HCT116 (cell line): ENCODE measurements at regions not wholly inside any gene's neighbourhood (a gene's known extent, or its start where the extent isn't known, plus 50 kb on each side); places are given as distances from the start of the nearest gene placed in this dataset.

Experiments used
- ATAC-seq: fragments of 200-7000 bp; cut with Tn5 transposase; 2 replicates; pipeline ENCODE4 v1.9.1; 2020; ENCODE audit warnings: mild to moderate bottlenecking, moderate library complexity
- BruUV-seq: library from RNA; stranded (reverse); fragments of 400-500 nt; replicated peaks from 2 replicates; lab custom pipeline; 2021; lab: Mats Ljungman, UMichigan
- CTCF ChIA-PET: fragments of 300-600 bp; sonication (Branson Sonifier 250); formaldehyde crosslinking; loops from one replicate; lab custom pipeline; 2021; ENCODE audit warnings: antibody characterized with exemption; lab: Charles Lee
- POLR2A ChIA-PET: fragments of 300-600, 350-600 bp; sonication (Branson Sonifier 250); formaldehyde crosslinking; loops from one replicate; lab custom pipeline; 2021; ENCODE audit warnings: antibody characterized with exemption; lab: Charles Lee
- RAD21 ChIA-PET, 2 experiments: fragments of 300-600 bp; sonication (Branson Sonifier 250); formaldehyde crosslinking; loops; one replicate each; lab custom pipeline; 2023; ENCODE audit warnings: low total read pairs in 2 of 2; ENCODE audit not compliant: uncharacterized antibody in 2 of 2, unreplicated experiment in 2 of 2, low non-redundant PET in 1 of 2; lab: Charles Lee
- DNase-seq: peaks from one replicate; pipeline ENCODE4 v3.0.0-alpha.2; 2010; ENCODE audit warnings: low read depth, low spot score
- H2AFZ ChIP-seq: fragments of 200-600 bp; shearing (Covaris generic), sonication (generic); 2 replicates; pipeline ENCODE4 v1.6.1; 2017; ENCODE audit warnings: low read depth, mixed run types, mixed read lengths, antibody characterized with exemption, low read length; ENCODE audit not compliant: poor library complexity, severe bottlenecking
- H3K27ac ChIP-seq: 2 replicates; pipeline ENCODE4 v1.5.1; 2012; ENCODE audit warnings: low read depth, low read length
- H3K27me3 ChIP-seq: fragments of 200-600 bp; sonication (generic); 2 replicates; pipeline ENCODE4 v1.6.1; 2016; ENCODE audit warnings: mixed run types, low read length, mixed read lengths; ENCODE audit not compliant: insufficient read depth
- H3K36me3 ChIP-seq, 2 experiments: fragments of 200-500 bp in 1 of 2; fragments of 200-600 bp in 1 of 2; sonication (Bioruptor generic) in 1 of 2; sonication (generic) in 1 of 2; 2 replicates each; pipeline versions ENCODE4 v1.5.1 to v1.6.1; 2014 to 2016; ENCODE audit warnings: low read length in 2 of 2, inconsistent platforms in 1 of 2, mixed read lengths in 1 of 2, mixed run types in 1 of 2; ENCODE audit not compliant: insufficient read depth in 2 of 2, control insufficient read depth in 1 of 2
- H3K4me1 ChIP-seq, 2 experiments: fragments of 200-600 bp in 1 of 2; sonication (generic) in 1 of 2; 2 replicates each; pipeline versions ENCODE4 v1.5.1 to v1.6.1; 2012 to 2017; ENCODE audit warnings: low read length in 2 of 2, inconsistent platforms in 1 of 2, mild to moderate bottlenecking in 1 of 2, mixed read lengths in 1 of 2, mixed run types in 1 of 2, moderate library complexity in 1 of 2; ENCODE audit not compliant: insufficient read depth in 2 of 2, control insufficient read depth in 1 of 2
- H3K4me2 ChIP-seq: fragments of 200-600 bp; sonication (generic); 2 replicates; pipeline ENCODE4 v1.6.1; 2017; ENCODE audit warnings: mixed run types, low read length, mixed read lengths
- H3K4me3 ChIP-seq, 2 experiments: fragments of 200-600 bp in 1 of 2; sonication (generic) in 1 of 2; replicated peaks in 1 of 2; 2 replicates each; pipeline ENCODE4 v1.5.1; 2011 to 2016; ENCODE audit warnings: low read length in 2 of 2, control low read depth in 1 of 2, low read depth in 1 of 2, mild to moderate bottlenecking in 1 of 2, mixed read lengths in 1 of 2, mixed run types in 1 of 2
- H3K79me2 ChIP-seq: fragments of 200-600 bp; sonication (generic); 2 replicates; pipeline ENCODE4 v1.6.1; 2017; ENCODE audit warnings: mild to moderate bottlenecking, mixed run types, low read length, moderate library complexity, mixed read lengths; ENCODE audit not compliant: insufficient read depth
- H3K9ac ChIP-seq: fragments of 200-600 bp; sonication (generic); 2 replicates; pipeline ENCODE4 v1.6.1; 2016; ENCODE audit warnings: low read length, mixed read lengths
- H3K9me2 ChIP-seq: fragments of 200-600 bp; sonication (generic), shearing (Covaris generic); 2 replicates; pipeline ENCODE4 v1.6.1; 2017; ENCODE audit warnings: mixed run types, mild to moderate bottlenecking, moderate library complexity; ENCODE audit not compliant: insufficient read depth
- H3K9me3 ChIP-seq, 2 experiments: fragments of 200-500 bp in 1 of 2; fragments of 200-600 bp in 1 of 2; sonication (Bioruptor generic) in 1 of 2; sonication (generic) in 1 of 2; 2 replicates each; pipeline ENCODE4 v1.6.1; 2014 to 2017; ENCODE audit warnings: low read length in 2 of 2, mixed read lengths in 2 of 2, inconsistent platforms in 1 of 2, low read depth in 1 of 2, mild to moderate bottlenecking in 1 of 2, mixed run types in 1 of 2, moderate library complexity in 1 of 2; ENCODE audit not compliant: control insufficient read depth in 1 of 2, insufficient read depth in 1 of 2
- H4K20me1 ChIP-seq: fragments of 200-600 bp; sonication (generic), shearing (Covaris generic); 2 replicates; pipeline ENCODE4 v1.6.1; 2017; ENCODE audit warnings: mixed run types, mild to moderate bottlenecking, moderate library complexity; ENCODE audit not compliant: insufficient read depth
- ATF3 ChIP-seq: IDR thresholded peaks from 2 replicates; pipeline ENCODE4 v1.6.1; 2012
- CBX3 ChIP-seq: IDR thresholded peaks from 2 replicates; pipeline ENCODE4 v1.6.1; 2012; ENCODE audit warnings: low read depth
- CEBPB ChIP-seq: IDR thresholded peaks from 2 replicates; pipeline ENCODE4 v1.6.1; 2012; ENCODE audit warnings: low read depth
- ELF1 ChIP-seq: IDR thresholded peaks from 2 replicates; pipeline ENCODE4 v1.6.1; 2012; ENCODE audit warnings: low read depth, borderline replicate concordance
- EZH2 ChIP-seq: fragments of 200-600 bp; sonication (generic); IDR thresholded peaks from 2 replicates; pipeline ENCODE4 v1.6.1; 2017; ENCODE audit warnings: antibody characterized with exemption, mixed run types
- EZH2phosphoT487 ChIP-seq: fragments of 200-600 bp; IDR thresholded peaks from 2 replicates; pipeline ENCODE4 v1.6.1; 2018; ENCODE audit warnings: antibody characterized with exemption, borderline replicate concordance
- POLR2AphosphoS5 ChIP-seq: IDR thresholded peaks from 2 replicates; pipeline ENCODE4 v1.6.1; 2011; ENCODE audit warnings: mild to moderate bottlenecking, low read depth, low read length, moderate library complexity
- SIN3A ChIP-seq: IDR thresholded peaks from 2 replicates; pipeline ENCODE4 v1.6.1; 2012; ENCODE audit warnings: low read depth
- SRF ChIP-seq: IDR thresholded peaks from 2 replicates; pipeline ENCODE4 v1.6.1; 2012; ENCODE audit warnings: low read depth
- TCF7L2 ChIP-seq: IDR thresholded peaks from 2 replicates; pipeline ENCODE4 v1.7.0; 2011; ENCODE audit warnings: borderline replicate concordance, inconsistent platforms; ENCODE audit not compliant: insufficient read depth, insufficient read length; ENCODE audit errors: extremely low read depth
- YY1 ChIP-seq: IDR thresholded peaks from 2 replicates; pipeline ENCODE4 v1.6.1; 2011; ENCODE audit warnings: low read length, low read depth, moderate library complexity, mild to moderate bottlenecking; ENCODE audit not compliant: insufficient replicate concordance; ENCODE audit errors: extremely low read depth
- intact Hi-C: fragments of 100-400 bp; cut with micrococcal nuclease; formaldehyde crosslinking; loops from 2 replicates; pipeline ENCODE4 v1.10.0; 2022
- TF ChIP-seq, protein P1 (sequence below): IDR thresholded peaks from 2 replicates; pipeline ENCODE4 v1.6.1; 2012; ENCODE audit warnings: low read depth
- TF ChIP-seq, protein P2 (sequence below): IDR thresholded peaks from 2 replicates; pipeline ENCODE4 v1.6.1; 2011; ENCODE audit warnings: mild to moderate bottlenecking, low read length, moderate library complexity; ENCODE audit not compliant: insufficient replicate concordance; ENCODE audit errors: extremely low read depth

- no peak for ATAC-seq
- no peak for DNase-seq
- no peaks in the 10 kb centered on the region for H3K79me2 ChIP-seq
- intact Hi-C loops, result no loop called here
- H3K9me2 ChIP-seq, result no peaks in the 10 kb centered on the region
- TF ChIP-seq CBX3 (no peak), EZH2phosphoT487 (no peak), SRF (no peak), SIN3A (no peak)
- H3K27ac ChIP-seq, result no peak overlapping the region
- H3K4me1 ChIP-seq, result no peaks in the 10 kb centered on the region
- no peaks in the 10 kb centered on the region for H3K9me3 ChIP-seq
- RAD21 ChIA-PET, result no interaction called here
- CTCF ChIA-PET, result no interaction called here
- H3K4me3 ChIP-seq, result no peak overlapping the region
- no peaks in the 10 kb centered on the region for H3K27me3 ChIP-seq
- no peak overlapping the region for H3K9ac ChIP-seq
- no peaks in the 10 kb centered on the region for H4K20me1 ChIP-seq
- no peak overlapping the region for H2AFZ ChIP-seq
- POLR2A ChIA-PET, result no interaction called here
- no peak overlapping the region for H3K4me2 ChIP-seq
- H3K36me3 ChIP-seq, result no peaks in the 10 kb centered on the region
- no TSS peak for BruUV-seq
Observed at GRCh38 chr1:187283984-187284383, 455.2 kb downstream of the PLA2G4A start.

DNA sequence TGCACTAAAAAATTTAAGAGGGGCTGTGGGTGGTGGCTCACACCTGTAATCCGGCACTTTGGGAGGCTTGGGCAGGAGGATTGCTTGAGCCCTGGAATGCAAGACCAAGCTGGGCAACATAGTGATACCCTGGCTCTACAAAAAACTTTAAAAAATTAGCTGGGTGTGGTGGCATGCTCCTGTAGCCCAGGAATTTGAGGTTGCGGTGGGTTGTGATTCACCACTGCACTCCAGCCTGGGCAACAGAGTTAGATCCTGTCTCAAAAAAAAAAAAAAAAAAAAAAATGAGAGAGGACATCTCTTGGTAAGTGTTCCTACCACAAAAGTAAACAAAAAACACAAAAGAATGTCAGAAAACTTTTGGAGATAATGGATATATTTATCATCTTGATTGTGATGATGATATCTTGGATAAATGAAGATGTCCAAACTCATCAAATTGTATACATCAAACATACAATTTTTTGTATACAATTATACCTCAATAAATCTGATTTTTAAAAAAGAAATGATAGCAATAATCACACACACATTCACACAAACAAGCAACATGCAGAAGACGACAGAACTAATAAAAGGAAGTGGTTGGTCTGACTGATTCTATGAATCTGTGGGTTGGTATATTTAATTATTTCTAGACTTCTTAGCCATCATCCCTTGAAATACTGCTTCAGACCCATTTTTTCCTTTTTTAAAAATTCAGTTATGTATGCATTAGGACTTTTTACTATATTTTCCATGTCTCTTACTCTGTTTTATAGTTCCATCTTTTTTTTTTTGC lies 465.9 kb downstream of the PLA2G4A start:
- H3K4me3 ChIP-seq, result no peak overlapping the region
- RAD21 ChIA-PET, result no interaction called here

More for the DNA sequence above, 465.9 kb downstream of the PLA2G4A start:
- H3K4me2 ChIP-seq, result no peak overlapping the region
- H4K20me1 ChIP-seq, result no peaks in the 10 kb centered on the region
- BruUV-seq, result no TSS peak
- ATAC-seq (no peak), DNase-seq (no peak)
- intact Hi-C loops, result no loop called here
- H3K79me2 ChIP-seq, result no peaks in the 10 kb centered on the region
- no peaks in the 10 kb centered on the region for H3K4me1 ChIP-seq
- no peak overlapping the region for H3K9ac ChIP-seq
- ChIA-PET POLR2A (no interaction called here), CTCF (no interaction called here)
- H3K27me3 ChIP-seq, result no peaks in the 10 kb centered on the region
- no peak overlapping the region for H3K27ac ChIP-seq
- no peaks in the 10 kb centered on the region for H3K9me2 ChIP-seq
- H3K9me3 ChIP-seq, result no peaks in the 10 kb centered on the region
- H2AFZ ChIP-seq, result no peak overlapping the region
- TF ChIP-seq CEBPB (no peak), POLR2AphosphoS5 (no peak), EZH2 (no peak), YY1 (no peak), TCF7L2 (no peak), ELF1 (no peak), ATF3 (no peak), SIN3A (no peak), SRF (no peak)
- TF ChIP-seq, protein P1, sequence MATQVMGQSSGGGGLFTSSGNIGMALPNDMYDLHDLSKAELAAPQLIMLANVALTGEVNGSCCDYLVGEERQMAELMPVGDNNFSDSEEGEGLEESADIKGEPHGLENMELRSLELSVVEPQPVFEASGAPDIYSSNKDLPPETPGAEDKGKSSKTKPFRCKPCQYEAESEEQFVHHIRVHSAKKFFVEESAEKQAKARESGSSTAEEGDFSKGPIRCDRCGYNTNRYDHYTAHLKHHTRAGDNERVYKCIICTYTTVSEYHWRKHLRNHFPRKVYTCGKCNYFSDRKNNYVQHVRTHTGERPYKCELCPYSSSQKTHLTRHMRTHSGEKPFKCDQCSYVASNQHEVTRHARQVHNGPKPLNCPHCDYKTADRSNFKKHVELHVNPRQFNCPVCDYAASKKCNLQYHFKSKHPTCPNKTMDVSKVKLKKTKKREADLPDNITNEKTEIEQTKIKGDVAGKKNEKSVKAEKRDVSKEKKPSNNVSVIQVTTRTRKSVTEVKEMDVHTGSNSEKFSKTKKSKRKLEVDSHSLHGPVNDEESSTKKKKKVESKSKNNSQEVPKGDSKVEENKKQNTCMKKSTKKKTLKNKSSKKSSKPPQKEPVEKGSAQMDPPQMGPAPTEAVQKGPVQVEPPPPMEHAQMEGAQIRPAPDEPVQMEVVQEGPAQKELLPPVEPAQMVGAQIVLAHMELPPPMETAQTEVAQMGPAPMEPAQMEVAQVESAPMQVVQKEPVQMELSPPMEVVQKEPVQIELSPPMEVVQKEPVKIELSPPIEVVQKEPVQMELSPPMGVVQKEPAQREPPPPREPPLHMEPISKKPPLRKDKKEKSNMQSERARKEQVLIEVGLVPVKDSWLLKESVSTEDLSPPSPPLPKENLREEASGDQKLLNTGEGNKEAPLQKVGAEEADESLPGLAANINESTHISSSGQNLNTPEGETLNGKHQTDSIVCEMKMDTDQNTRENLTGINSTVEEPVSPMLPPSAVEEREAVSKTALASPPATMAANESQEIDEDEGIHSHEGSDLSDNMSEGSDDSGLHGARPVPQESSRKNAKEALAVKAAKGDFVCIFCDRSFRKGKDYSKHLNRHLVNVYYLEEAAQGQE, result no peak
- TF ChIP-seq, protein P2, sequence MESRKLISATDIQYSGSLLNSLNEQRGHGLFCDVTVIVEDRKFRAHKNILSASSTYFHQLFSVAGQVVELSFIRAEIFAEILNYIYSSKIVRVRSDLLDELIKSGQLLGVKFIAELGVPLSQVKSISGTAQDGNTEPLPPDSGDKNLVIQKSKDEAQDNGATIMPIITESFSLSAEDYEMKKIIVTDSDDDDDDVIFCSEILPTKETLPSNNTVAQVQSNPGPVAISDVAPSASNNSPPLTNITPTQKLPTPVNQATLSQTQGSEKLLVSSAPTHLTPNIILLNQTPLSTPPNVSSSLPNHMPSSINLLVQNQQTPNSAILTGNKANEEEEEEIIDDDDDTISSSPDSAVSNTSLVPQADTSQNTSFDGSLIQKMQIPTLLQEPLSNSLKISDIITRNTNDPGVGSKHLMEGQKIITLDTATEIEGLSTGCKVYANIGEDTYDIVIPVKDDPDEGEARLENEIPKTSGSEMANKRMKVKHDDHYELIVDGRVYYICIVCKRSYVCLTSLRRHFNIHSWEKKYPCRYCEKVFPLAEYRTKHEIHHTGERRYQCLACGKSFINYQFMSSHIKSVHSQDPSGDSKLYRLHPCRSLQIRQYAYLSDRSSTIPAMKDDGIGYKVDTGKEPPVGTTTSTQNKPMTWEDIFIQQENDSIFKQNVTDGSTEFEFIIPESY, result no peak
- no peaks in the 10 kb centered on the region for H3K36me3 ChIP-seq
